ENCODE measurements at regions not wholly inside any gene's neighbourhood (a gene's known extent, or its start where the extent isn't known, plus 50 kb on each side); places are given as distances from the start of the nearest gene placed in this dataset.

DNA sequence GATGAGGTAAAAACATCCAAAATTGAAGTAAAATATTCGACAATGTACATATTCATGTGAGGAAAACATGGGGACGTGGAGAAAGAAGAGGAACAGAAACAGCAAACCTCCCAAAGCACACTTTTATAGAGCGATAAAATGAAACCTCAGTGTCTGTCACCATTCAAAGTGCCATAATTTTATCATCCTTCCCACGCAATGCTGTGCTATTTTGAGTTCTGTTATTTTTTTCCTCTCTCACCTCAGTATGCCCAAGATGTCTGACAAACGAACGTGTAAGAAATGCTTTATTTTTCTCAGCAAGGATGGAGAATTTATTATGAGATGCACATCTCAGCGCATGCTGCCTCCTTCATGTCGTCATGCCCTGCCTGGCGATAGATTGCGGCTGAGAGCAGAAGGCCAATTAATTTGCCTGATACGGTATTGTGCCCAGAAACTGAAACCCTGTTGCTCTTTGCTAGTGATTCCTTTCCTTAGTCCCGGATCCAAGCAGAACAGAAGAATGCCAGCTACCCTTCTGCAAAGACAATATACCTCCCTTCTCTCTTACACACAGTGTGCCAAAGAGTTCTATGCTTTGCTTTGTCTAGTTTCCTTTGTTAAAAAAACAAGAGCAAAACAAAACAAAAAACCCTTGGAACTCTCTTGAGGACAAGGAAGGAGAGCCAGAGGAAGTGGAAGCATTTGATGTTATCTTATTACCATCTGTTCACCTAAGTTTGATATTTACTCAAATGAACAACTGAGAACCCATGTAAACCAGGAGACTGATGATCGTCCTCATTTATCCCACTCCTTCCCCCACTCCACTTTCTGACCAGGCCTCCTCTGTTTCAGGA lies 192.4 kb downstream of the SEMA6A start:
- DNase-seq: no peak
- intact Hi-C loops (cut with DNase I; ENCODE audit: low total_unique reads): no loop called here
- no peak overlapping the region for H3K4me3 ChIP-seq
- H3K36me3 ChIP-seq: peaks cover 0 to 5% (median 0%) of the 10 kb centered on the region in 3 donors
- H3K9me3 ChIP-seq: no peaks in the 10 kb centered on the region
- TF ChIP-seq, protein P1, sequence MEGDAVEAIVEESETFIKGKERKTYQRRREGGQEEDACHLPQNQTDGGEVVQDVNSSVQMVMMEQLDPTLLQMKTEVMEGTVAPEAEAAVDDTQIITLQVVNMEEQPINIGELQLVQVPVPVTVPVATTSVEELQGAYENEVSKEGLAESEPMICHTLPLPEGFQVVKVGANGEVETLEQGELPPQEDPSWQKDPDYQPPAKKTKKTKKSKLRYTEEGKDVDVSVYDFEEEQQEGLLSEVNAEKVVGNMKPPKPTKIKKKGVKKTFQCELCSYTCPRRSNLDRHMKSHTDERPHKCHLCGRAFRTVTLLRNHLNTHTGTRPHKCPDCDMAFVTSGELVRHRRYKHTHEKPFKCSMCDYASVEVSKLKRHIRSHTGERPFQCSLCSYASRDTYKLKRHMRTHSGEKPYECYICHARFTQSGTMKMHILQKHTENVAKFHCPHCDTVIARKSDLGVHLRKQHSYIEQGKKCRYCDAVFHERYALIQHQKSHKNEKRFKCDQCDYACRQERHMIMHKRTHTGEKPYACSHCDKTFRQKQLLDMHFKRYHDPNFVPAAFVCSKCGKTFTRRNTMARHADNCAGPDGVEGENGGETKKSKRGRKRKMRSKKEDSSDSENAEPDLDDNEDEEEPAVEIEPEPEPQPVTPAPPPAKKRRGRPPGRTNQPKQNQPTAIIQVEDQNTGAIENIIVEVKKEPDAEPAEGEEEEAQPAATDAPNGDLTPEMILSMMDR (IDR thresholded peaks at IDR 0.05): no peak
- H3K27ac ChIP-seq: no peak overlapping the region
- no peaks in the 10 kb centered on the region for H3K4me1 ChIP-seq
- no peaks in the 10 kb centered on the region for H3K27me3 ChIP-seq

DNA sequence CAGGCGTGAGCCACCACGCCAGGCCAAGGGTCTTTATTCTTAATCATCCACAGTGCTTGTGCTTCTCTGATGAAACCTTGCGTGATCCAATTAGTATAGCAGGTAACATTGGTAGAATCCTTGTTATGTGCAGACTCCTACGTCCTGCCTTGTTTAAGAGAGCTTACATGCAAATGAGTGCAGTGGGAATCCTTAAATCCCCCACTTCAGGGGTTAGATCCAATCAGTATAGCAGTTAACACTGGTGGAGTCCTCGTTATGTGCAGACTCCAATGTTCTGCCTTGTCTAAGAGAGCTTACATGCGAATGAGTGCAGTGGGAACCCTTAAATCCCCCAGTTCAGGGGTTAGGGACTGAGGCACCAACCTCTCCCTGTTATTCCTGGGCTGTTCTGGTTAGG lies 193.4 kb downstream of the SEMA6A start:
- no peak overlapping the region for H3K27ac ChIP-seq
- peaks cover 0 to 5% (median 0%) of the 10 kb centered on the region in 3 donors for H3K36me3 ChIP-seq
- no peaks in the 10 kb centered on the region for H3K27me3 ChIP-seq
- intact Hi-C loops (cut with DNase I; ENCODE audit: low total_unique reads): no loop called here
- no peak for DNase-seq
- TF ChIP-seq, protein P1 (IDR thresholded peaks at IDR 0.05): no peak
- H3K4me1 ChIP-seq: no peaks in the 10 kb centered on the region
- no peaks in the 10 kb centered on the region for H3K9me3 ChIP-seq
- H3K4me3 ChIP-seq: no peak overlapping the region

- no peak overlapping the region for H3K27ac ChIP-seq
- H3K4me3 ChIP-seq: no peak overlapping the region
- intact Hi-C loops (cut with DNase I; ENCODE audit: low total_unique reads): no loop called here
Observed at GRCh38 chr5:116380621-116381020, 194.0 kb downstream of the SEMA6A start.

DNA sequence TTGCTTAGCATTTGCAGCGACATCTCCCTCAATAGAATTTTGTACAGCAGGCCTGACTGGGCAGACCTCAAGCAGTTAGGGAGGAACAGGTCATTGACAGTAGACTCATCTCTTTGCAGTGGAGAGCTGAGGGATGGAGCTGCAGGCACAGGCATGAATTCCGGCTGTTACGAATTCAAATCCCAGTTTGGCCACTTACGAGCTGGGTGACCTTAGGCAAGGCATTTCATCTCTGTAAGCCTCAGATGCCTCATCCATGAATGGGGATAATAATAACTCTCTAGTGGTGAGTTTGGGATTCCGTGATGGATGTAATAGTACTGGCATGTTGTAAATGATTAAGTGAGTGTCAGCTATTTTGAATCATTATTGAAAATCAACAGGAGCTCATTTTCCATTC lies 195.3 kb downstream of the SEMA6A start:
- Histone ChIP-seq H3K9me3 (no peaks in the 10 kb centered on the region), H3K27me3 (no peaks in the 10 kb centered on the region), H3K27ac (no peak overlapping the region), H3K36me3 (peaks cover 0 to 5% (median 0%) of the 10 kb centered on the region in 3 donors), H3K4me3 (no peak overlapping the region), H3K4me1 (no peaks in the 10 kb centered on the region)
- intact Hi-C loops (cut with DNase I; ENCODE audit: low total_unique reads): no loop called here
- TF ChIP-seq, protein P1 (IDR thresholded peaks at IDR 0.05): no peak
- no peak for DNase-seq

More at GRCh38 chr5:116380621-116381020, 194.0 kb downstream of the SEMA6A start:
- Histone ChIP-seq H3K36me3 (peaks cover 0 to 5% (median 0%) of the 10 kb centered on the region in 3 donors), H3K4me1 (no peaks in the 10 kb centered on the region), H3K9me3 (no peaks in the 10 kb centered on the region), H3K27me3 (no peaks in the 10 kb centered on the region)
- no peak for DNase-seq
- TF ChIP-seq, protein P1 (IDR thresholded peaks at IDR 0.05): no peak

DNA sequence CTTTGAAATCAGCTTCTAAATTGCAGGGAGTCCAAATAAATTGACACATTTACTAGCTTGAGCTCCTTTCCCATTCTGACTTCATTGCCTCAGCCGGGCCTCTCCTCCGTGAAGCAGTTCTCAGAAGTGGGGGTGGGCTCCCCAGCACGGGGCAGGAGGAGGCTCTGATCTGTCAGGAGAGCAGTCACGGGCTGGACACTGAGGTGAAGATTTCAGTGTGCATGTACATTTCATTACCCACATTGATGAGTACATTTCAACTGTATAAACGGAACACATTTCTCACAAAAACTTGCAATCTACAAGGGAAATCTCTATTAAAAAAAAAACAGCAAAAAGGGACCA lies 195.9 kb downstream of the SEMA6A start:
- Histone ChIP-seq H3K4me3 (no peak overlapping the region), H3K36me3 (peaks cover 0 to 5% (median 0%) of the 10 kb centered on the region in 3 donors), H3K27me3 (no peaks in the 10 kb centered on the region), H3K9me3 (no peaks in the 10 kb centered on the region), H3K4me1 (no peaks in the 10 kb centered on the region), H3K27ac (no peak overlapping the region)
- DNase-seq: no peak
- TF ChIP-seq, protein P1 (IDR thresholded peaks at IDR 0.05): no peak
- intact Hi-C loops (cut with DNase I; ENCODE audit: low total_unique reads): no loop called here
